H9 (cell line): ENCODE measurements at regions not wholly inside any gene's neighbourhood (a gene's known extent, or its start where the extent isn't known, plus 50 kb on each side); places are given as distances from the start of the nearest gene placed in this dataset.

Source experiments
- DNase-seq: peaks from one replicate; pipeline ENCODE4 v3.0.0-alpha.2; 2017
- H2AFZ ChIP-seq: one replicate; pipeline ENCODE4 v1.6.1; 2013; ENCODE audit warnings: mild to moderate bottlenecking, low read length, control low read depth, moderate library complexity
- H2AK5ac ChIP-seq: 2 replicates; pipeline ENCODE4 v1.6.1; 2013; ENCODE audit warnings: low read length, control low read depth, mixed read lengths; ENCODE audit not compliant: insufficient read length
- H2BK120ac ChIP-seq: one replicate; pipeline ENCODE4 v1.6.1; 2013; ENCODE audit warnings: low read depth, mild to moderate bottlenecking, low read length, control low read depth, inconsistent platforms; ENCODE audit not compliant: poor library complexity, severe bottlenecking
- H2BK12ac ChIP-seq: 2 replicates; pipeline ENCODE4 v1.6.1; 2013; ENCODE audit warnings: low read length, control low read depth, mixed read lengths, low read depth; ENCODE audit not compliant: insufficient read length
- H2BK15ac ChIP-seq: 2 replicates; pipeline ENCODE4 v1.6.1; 2013; ENCODE audit warnings: low read depth, low read length, control low read depth
- H2BK20ac ChIP-seq: one replicate; pipeline ENCODE4 v1.6.1; 2013; ENCODE audit warnings: low read depth, mild to moderate bottlenecking, low read length, control low read depth, inconsistent platforms; ENCODE audit not compliant: poor library complexity, severe bottlenecking
- H2BK5ac ChIP-seq: 2 replicates; pipeline ENCODE4 v1.6.1; 2013; ENCODE audit warnings: low read length, control low read depth, mixed read lengths; ENCODE audit not compliant: insufficient read length
- H3K14ac ChIP-seq: 2 replicates; pipeline ENCODE4 v1.6.1; 2013; ENCODE audit warnings: low read length, control low read depth; ENCODE audit not compliant: insufficient read depth
- H3K18ac ChIP-seq: 2 replicates; pipeline ENCODE4 v1.6.1; 2013; ENCODE audit warnings: low read depth, mild to moderate bottlenecking, mixed read lengths, low read length, control low read depth; ENCODE audit not compliant: insufficient read length
- H3K23ac ChIP-seq: 2 replicates; pipeline ENCODE4 v1.6.1; 2013; ENCODE audit warnings: low read length, control low read depth, mixed read lengths, low read depth; ENCODE audit not compliant: insufficient read length
- H3K23me2 ChIP-seq: 2 replicates; pipeline ENCODE4 v1.6.1; 2013; ENCODE audit warnings: low read depth, mild to moderate bottlenecking, mixed read lengths, low read length, control low read depth; ENCODE audit not compliant: insufficient read length, poor library complexity, severe bottlenecking
- H3K27ac ChIP-seq: 2 replicates; pipeline ENCODE4 v1.5.1; 2013; ENCODE audit warnings: low read length, control low read depth, mixed read lengths, low read depth; ENCODE audit not compliant: insufficient read length
- H3K27me3 ChIP-seq: 2 replicates; pipeline ENCODE4 v1.6.1; 2013; ENCODE audit warnings: low read length, control low read depth, inconsistent platforms; ENCODE audit not compliant: insufficient read depth
- H3K4ac ChIP-seq: 2 replicates; pipeline ENCODE4 v1.6.1; 2013; ENCODE audit warnings: low read depth, mild to moderate bottlenecking, control low read depth, inconsistent platforms, low read length, moderate library complexity
- H3K4me1 ChIP-seq: 2 replicates; pipeline ENCODE4 v1.6.1; 2013; ENCODE audit warnings: low read length, control low read depth, inconsistent platforms; ENCODE audit not compliant: insufficient read depth
- H3K4me2 ChIP-seq: 2 replicates; pipeline ENCODE4 v1.6.1; 2013; ENCODE audit warnings: low read length, control low read depth, mixed read lengths; ENCODE audit not compliant: insufficient read length, insufficient read depth
- H3K56ac ChIP-seq: 2 replicates; pipeline ENCODE4 v1.6.1; 2013; ENCODE audit warnings: low read depth, mild to moderate bottlenecking, mixed read lengths, low read length, control low read depth; ENCODE audit not compliant: insufficient read length
- H3K79me1 ChIP-seq: 2 replicates; pipeline ENCODE4 v1.6.1; 2013; ENCODE audit warnings: low read depth, mild to moderate bottlenecking, moderate library complexity, low read length, control low read depth, inconsistent platforms; ENCODE audit not compliant: insufficient read depth, poor library complexity, severe bottlenecking
- H3K79me2 ChIP-seq: 2 replicates; pipeline ENCODE4 v1.6.1; 2013; ENCODE audit warnings: low read length, control low read depth, inconsistent platforms; ENCODE audit not compliant: insufficient read depth
- H3K9ac ChIP-seq: 2 replicates; pipeline ENCODE4 v1.6.1; 2013; ENCODE audit warnings: low read length, control low read depth, mixed read lengths; ENCODE audit not compliant: insufficient read length; ENCODE audit errors: extremely low read depth
- H3K9me3 ChIP-seq: one replicate; pipeline ENCODE4 v1.6.1; 2013; ENCODE audit warnings: low read depth, low read length, inconsistent platforms; ENCODE audit not compliant: control insufficient read depth
- H3T11ph ChIP-seq: one replicate; pipeline ENCODE4 v1.6.1; 2013; ENCODE audit warnings: mild to moderate bottlenecking, low read length, control low read depth, inconsistent platforms
- H4K20me1 ChIP-seq: one replicate; pipeline ENCODE4 v1.6.1; 2013; ENCODE audit not compliant: control insufficient read depth, insufficient read length, insufficient read depth
- H4K5ac ChIP-seq: 2 replicates; pipeline ENCODE4 v1.6.1; 2013; ENCODE audit warnings: low read depth, mild to moderate bottlenecking, mixed read lengths, low read length, control low read depth; ENCODE audit not compliant: insufficient read length
- H4K8ac ChIP-seq: replicated peaks from 2 replicates; pipeline ENCODE4 v1.6.1; 2013; ENCODE audit warnings: low read length, control low read depth, mixed read lengths, low read depth; ENCODE audit not compliant: insufficient read length
- H4K91ac ChIP-seq: 2 replicates; pipeline ENCODE4 v1.6.1; 2013; ENCODE audit warnings: low read depth, mild to moderate bottlenecking, moderate library complexity, mixed read lengths, low read length, control low read depth; ENCODE audit not compliant: insufficient read length
- H3K27ac Mint-ChIP-seq, 3 experiments: 2 replicates in 2 of 3; 3 replicates in 1 of 3; pipeline ENCODE4 v1.8.0; 2020 to 2021; ENCODE audit warnings: mixed read lengths in 3 of 3, mild to moderate bottlenecking in 1 of 3, moderate library complexity in 1 of 3
- H3K27me3 Mint-ChIP-seq: 2 replicates; pipeline ENCODE4 v1.8.0; 2021; ENCODE audit warnings: low read depth, mild to moderate bottlenecking, moderate library complexity, mixed read lengths
- H3K36me3 Mint-ChIP-seq, 3 experiments: 2 replicates in 2 of 3; 3 replicates in 1 of 3; pipeline ENCODE4 v1.8.0; 2020 to 2021; ENCODE audit warnings: low read depth in 3 of 3, mixed read lengths in 3 of 3; ENCODE audit not compliant: insufficient read depth in 1 of 3
- H3K4me1 Mint-ChIP-seq, 2 experiments: 2 replicates each; pipeline ENCODE4 v1.8.0; 2020; ENCODE audit warnings: mixed read lengths in 2 of 2
- H3K4me3 Mint-ChIP-seq, 2 experiments: 2 replicates in 1 of 2; 3 replicates in 1 of 2; pipeline ENCODE4 v1.8.0; 2020 to 2021; ENCODE audit warnings: mild to moderate bottlenecking in 2 of 2, mixed read lengths in 2 of 2, moderate library complexity in 1 of 2
- H3K9me3 Mint-ChIP-seq, 2 experiments: 2 replicates in 1 of 2; 3 replicates in 1 of 2; pipeline ENCODE4 v1.8.0; 2020; ENCODE audit warnings: mild to moderate bottlenecking in 2 of 2, mixed read lengths in 2 of 2, moderate library complexity in 1 of 2
- CTCF ChIP-seq: fragments of 200-600 bp; sonication (generic); conservative IDR thresholded peaks from 3 replicates; pipeline ENCODE4 v1.8.0; 2021; ENCODE audit warnings: antibody characterized with exemption, mild to moderate bottlenecking
- WGBS: extraction: QIAGEN DNeasy Blood & Tissue Kit; methylation state at CpG from one replicate; pipeline ENCODE4 v1.1.7; 2013; ENCODE audit warnings: missing lambda C conversion rate, low lambda C conversion rate, mixed read lengths; ENCODE audit not compliant: insufficient read length; ENCODE audit errors: extremely low coverage; 5-methylcytosine and 5-hydroxymethylcytosine counted together

- Histone ChIP-seq H2BK15ac (no peak overlapping the region), H4K5ac (no peak overlapping the region), H3K18ac (no peak overlapping the region), H3K9ac (no peak overlapping the region), H3K79me1 (no peaks in the 10 kb centered on the region), H2AK5ac (no peak overlapping the region), H3K14ac (no peak overlapping the region), H3K27ac (no peak overlapping the region), H2BK5ac (no peak overlapping the region), H3T11ph (no peak overlapping the region), H3K4me1 (no peaks in the 10 kb centered on the region; the same call in 1 of the 2 replicates), H3K9me3 (no peaks in the 10 kb centered on the region), H3K56ac (no peak overlapping the region), H3K4ac (no peak overlapping the region), H2BK120ac (no peak overlapping the region), H4K20me1 (no peaks in the 10 kb centered on the region), H2BK20ac (no peak overlapping the region), H3K79me2 (no peaks in the 10 kb centered on the region), H2BK12ac (no peak overlapping the region), H3K23ac (no peak overlapping the region), H2AFZ (no peak overlapping the region), H3K4me2 (no peak overlapping the region), H3K23me2 (no peaks in the 10 kb centered on the region), H3K27me3 (no peaks in the 10 kb centered on the region), H4K8ac (no peak overlapping the region), H4K91ac (no peak overlapping the region)
- no peak for DNase-seq
- TF ChIP-seq CTCF, result no peak
- Mint-ChIP-seq H3K9me3 (no peaks in the 10 kb centered on the region), H3K27me3 (no peaks in the 10 kb centered on the region), H3K4me1 (no peaks in the 10 kb centered on the region; a peak in 1 of 4 replicates), H3K4me3 (no peak overlapping the region), H3K36me3 (no peaks in the 10 kb centered on the region), H3K27ac (no peak overlapping the region)
- WGBS, result no CpG with 5 or more reads among the region's 2 CpGs
Observed at GRCh38 chr17:52606098-52606497, 447.6 kb upstream of the CA10 start.
